HG02938 (cell line): ENCODE measurements at regions not wholly inside any gene's neighbourhood (a gene's known extent, or its start where the extent isn't known, plus 50 kb on each side); places are given as distances from the start of the nearest gene placed in this dataset.
"Not testable (repeated sequence)": the region's sequence is repeated elsewhere in the genome, so short reads cannot be mapped to it uniquely, and the experiment has no call there.

Source experiments
- ATAC-seq: cut with Tn5 transposase; IDR thresholded peaks from one replicate; pipeline ENCODE4 v1.9.1; 2021; ENCODE audit warnings: mild to moderate bottlenecking, moderate library complexity; ENCODE audit not compliant: unreplicated experiment

DNA sequence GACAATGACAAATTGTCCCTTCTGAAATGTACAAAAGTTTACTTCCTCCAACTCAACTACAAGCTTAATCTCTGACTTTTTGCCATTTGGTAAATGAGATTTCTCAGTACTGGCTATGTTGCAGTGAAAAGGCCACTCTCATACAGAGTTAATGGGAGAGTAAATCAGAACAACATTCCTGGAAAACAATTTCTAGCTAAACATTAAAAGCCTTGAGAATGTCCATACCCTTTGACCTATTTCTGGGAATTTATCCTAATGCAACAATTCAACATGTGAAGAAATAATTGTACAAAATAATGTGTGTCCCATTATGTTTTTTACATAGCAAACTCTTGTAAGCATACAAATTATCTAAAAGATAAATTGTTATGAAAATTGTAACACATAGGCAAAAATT, 56.3 kb upstream of the SPEF2 start:
- ATAC-seq = no peak

- no peak for ATAC-seq
Measured at GRCh38 chr5:35557748-35558147, 59.9 kb upstream of the SPEF2 start.

DNA sequence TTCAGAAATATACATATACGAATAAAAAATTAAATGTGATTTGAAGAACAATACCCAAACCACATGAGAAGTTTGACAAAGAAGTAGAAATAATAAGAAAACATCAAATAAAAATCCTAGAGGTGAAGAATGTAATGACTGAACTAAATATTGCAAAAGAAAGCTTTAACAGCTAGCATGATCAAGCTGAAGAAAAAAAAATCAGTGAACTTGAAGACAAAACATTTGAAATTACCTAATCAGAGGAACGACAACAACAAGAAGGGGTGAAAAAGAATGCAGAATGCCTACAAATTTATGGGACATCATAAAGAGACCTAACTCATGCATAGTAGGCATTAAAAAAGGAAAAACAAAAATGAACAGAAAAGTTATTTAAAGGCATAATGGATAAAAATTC, 60.5 kb upstream of the SPEF2 start:
- ATAC-seq = no peak

- ATAC-seq = no peak
Measured at GRCh38 chr5:35554016-35554415, 63.6 kb upstream of the SPEF2 start.

GRCh38 chr5:35545190-35545589, 72.5 kb upstream of the SPEF2 start:
- ATAC-seq = no peak

DNA sequence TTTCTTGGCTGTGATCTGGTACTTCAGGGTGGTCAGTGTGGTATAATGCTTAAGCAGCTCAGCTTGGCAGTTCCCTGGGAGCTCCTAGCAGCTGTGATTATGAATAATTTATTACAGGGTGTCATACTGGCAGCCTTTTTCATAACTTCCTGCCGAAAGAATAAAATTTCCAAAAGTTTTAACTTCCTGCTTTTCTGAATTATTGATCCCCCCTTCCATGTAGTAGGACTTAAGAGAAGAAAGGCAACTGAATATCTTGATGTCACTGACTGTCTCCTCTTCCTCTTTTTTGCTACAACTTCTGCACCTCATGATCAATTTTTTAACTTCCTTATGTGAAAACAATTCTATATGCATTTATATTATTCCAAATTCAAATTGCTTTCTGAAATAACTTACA, 74.3 kb upstream of the SPEF2 start:
- ATAC-seq = no peak

DNA sequence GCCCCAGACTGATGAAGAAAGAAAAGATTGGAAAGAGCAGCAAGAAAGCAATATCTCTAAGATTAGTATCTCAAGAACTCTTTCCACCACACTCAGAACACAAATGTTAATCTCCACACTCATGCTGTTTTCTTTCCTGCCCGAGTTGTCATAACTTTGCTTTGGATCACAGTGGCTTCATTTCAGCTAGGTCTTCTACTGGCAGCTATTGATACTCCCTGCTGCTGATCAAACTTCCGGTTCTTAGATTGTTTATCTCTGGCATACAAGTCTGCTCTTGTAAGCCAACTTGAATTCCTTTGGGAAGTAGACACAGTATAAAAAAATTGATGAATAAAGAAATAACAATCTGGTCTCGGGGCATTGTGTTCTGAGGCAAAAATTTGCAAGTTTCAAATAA, 77.7 kb upstream of the SPEF2 start:
- ATAC-seq = no peak

GRCh38 chr5:35538198-35538931, 79.3 kb upstream of the SPEF2 start:
- no peak for ATAC-seq

DNA sequence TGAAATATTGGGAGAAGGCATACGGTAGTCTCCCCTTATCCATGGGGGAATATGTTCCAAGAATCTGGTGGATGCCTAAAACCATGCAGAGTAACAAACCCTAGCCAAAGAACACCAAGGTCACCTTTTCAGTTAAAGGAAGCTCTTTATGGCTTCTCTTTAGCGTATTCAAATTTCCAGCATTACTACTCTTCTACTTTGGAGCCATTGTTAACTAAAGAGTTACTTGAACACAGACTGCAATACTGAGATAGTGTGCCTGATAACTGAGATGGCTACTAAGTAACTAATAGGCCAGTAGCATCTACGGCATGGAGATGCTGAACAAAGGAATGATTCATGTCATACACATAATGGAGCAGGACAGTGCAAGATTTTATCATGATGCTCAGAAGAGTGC, 84.5 kb upstream of the SPEF2 start:
- no peak for ATAC-seq

- not testable (repeated sequence) for ATAC-seq
Measured at GRCh38 chr5:35531553-35531952, 86.1 kb upstream of the SPEF2 start.

- peak; percentile 93 for ATAC-seq
Measured at GRCh38 chr5:35518104-35518503, 99.6 kb upstream of the SPEF2 start.

DNA sequence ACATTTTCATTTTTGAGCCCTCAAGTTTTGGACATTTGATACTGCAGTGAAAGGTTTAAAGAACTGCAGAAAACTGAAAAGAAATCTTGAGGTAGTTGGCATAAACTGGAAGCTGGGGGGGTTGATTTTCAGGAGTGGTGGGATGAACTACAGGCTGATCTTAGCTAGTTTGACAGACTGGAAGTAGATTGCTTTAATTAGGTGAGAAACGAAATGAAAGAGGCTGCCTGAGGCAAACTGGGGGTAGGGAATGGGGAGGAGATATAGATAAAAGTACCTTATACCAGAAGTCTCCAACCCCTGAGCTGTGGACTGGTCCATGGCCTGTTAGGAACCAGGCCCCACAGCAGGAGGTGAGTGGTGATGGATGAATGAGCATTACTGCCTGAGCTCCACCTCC, 101.4 kb upstream of the SPEF2 start:
- no peak for ATAC-seq

DNA sequence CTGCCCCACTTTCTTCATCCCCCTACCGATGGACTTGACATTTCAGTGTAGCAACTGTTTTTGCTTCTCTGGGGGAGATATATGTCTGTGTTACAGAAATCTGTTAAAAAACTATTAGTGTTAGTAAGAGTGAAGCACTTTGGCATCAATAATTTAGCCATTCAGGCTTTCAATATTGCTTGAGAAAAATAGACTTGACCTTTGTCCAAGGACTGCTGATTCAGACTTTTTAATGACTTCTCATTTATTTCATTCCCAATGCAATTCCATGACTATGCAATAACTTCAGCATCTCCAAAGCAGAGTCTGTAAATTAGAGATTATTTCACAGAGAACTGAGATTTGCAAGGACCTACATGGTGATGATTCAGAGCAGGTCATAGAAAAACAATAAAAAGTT, 104.1 kb upstream of the SPEF2 start:
- ATAC-seq = no peak

- ATAC-seq = no peak
Measured at GRCh38 chr5:35502206-35502605, 115.5 kb upstream of the SPEF2 start.

DNA sequence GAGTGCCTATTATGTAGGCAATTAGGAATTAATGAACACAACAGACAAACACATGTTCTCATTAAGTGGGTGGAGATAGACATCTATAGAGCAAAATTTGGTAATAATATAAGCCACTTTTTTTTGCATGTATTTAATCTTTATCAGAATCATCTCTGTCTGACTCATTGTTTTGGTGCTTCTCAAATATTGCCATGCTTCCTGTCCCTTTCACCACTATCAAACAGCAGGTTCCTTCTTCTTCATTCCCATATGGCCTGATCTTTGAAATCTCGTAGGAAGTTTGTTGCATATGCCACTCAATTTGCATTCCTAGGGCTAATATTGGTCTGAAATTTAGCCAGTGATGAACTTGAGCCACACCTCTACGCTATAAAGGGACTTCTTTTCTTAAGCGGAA, 128.9 kb upstream of the SPEF2 start:
- ATAC-seq = no peak

GRCh38 chr5:35488055-35488454, 129.6 kb upstream of the SPEF2 start:
- ATAC-seq = no peak

DNA sequence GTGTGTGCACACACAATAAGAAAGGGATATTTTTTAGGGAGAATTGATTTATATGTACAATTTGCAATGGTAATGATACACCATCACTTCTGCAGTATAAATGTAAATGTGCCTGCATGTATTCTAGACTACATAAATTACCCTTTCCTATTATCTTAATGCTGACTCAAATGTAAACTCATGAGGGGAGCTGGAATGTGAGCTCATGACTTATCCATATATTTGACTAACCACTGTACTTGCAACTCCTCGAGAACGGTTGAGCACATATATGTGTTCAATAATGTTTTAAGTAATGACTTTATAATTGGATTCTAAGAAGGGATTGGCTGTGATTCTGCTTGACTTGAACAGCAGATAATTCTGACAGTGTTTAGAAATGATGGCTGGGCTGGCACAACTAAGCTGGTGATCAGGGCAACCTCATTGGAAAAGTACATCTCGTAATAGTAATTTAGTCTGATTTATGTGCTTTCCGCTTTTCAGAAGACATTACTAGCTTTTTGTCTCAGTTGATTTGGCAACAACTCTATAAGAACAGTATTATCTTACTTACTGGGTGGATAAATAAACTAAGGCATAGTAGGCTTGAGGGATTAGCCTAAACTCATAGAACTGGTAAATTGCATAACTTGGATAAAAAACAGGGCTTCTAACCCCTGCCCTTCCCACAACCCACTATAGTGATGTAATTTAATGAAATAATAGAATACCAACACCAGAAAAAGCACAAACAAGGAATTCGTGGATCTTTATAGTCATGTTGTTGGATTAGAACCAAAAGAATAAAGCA, 130.2 kb upstream of the SPEF2 start:
- ATAC-seq = no peak

DNA sequence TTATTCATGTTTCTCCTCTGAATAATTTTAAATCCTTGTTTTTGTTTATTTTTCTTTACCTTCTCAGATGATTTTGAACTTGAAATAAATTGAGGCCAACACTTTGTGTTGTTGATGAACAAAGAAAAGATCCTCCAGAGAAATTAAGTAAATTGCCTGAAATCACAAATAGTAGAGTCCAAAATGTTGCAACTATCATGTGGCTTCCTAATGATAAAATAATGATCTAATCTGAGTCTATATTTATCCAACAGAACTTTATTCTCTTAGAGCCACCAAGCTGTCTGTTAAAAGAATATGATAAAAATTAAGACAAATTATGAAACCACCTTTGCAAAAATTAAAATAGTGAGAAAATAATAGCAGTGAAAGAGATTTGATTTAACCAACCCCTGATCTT, 132.2 kb upstream of the SPEF2 start:
- no peak for ATAC-seq

DNA sequence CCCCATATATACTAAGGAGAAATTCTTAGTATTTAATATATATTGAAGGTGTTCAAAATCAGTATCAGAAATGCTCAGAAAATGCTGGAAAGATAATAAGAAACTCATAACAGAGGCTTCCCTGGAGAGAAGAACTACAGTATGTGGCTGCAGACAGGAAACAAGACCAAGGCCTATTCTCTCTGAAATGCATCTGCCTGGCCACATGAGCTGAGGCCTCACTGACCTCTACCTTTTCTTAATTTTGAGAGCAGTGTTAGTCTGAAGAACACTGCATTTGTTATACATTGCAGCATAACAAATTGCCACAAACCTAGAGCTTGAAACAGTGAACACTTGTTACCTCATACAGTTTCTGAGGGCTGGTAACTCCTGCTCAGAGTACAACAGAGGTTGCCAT, 133.4 kb upstream of the SPEF2 start:
- peak; percentile 59 for ATAC-seq

- no peak for ATAC-seq
Measured at GRCh38 chr5:35483780-35484179, 133.9 kb upstream of the SPEF2 start.

DNA sequence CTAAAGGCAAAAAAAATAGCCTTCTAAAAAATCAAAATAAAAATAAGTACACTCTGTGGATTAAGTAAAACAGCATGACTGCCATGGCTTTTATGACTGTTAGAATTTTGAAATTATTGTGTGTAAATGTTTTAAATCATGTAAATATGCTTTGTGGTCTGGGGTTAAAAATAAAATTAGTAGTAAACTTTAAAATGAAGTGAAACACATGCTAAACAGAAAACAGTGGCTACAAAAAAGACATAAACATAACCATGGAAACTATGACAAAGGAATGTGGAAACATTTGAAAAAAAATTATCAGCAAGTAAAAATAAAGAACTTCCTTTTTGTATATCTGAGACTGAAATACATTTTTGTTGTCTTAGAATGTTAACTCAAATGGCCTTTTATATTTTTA, 134.5 kb upstream of the SPEF2 start:
- no peak for ATAC-seq

GRCh38 chr5:35482167-35482755, 135.4 kb upstream of the SPEF2 start:
- no peak for ATAC-seq
